GM19025 (cell line): ENCODE measurements at regions not wholly inside any gene's neighbourhood (a gene's known extent, or its start where the extent isn't known, plus 50 kb on each side); places are given as distances from the start of the nearest gene placed in this dataset.

ENCODE experiments used
- ATAC-seq: cut with Tn5 transposase; IDR thresholded peaks from one replicate; pipeline ENCODE4 v1.9.1; 2021; ENCODE audit warnings: mild to moderate bottlenecking, low read depth, moderate library complexity; ENCODE audit not compliant: unreplicated experiment

DNA sequence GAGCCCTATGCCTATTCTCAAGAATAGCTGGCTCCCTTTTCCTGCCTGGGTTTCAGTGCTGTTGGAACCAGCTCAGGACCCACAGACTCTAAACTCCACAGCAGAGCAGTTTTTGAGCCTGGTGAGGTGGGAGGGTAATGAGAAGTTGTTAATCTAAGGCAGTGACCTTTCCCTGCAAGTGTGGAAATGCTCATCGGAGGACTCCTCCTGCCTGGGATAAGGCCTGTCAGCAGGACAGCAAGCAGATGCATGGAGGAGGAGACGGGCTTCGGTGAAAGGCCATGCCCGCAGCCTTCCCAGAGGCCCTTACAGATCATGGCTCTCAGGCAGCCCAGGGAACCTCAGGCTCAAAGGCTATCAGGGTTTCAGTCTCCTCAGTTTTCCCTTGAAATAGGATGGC is 70.0 kb upstream of the SHISA3 start:
- ATAC-seq: no peak

GRCh38 chr4:42328978-42329377 is 68.3 kb upstream of the SHISA3 start:
- ATAC-seq: no peak

DNA sequence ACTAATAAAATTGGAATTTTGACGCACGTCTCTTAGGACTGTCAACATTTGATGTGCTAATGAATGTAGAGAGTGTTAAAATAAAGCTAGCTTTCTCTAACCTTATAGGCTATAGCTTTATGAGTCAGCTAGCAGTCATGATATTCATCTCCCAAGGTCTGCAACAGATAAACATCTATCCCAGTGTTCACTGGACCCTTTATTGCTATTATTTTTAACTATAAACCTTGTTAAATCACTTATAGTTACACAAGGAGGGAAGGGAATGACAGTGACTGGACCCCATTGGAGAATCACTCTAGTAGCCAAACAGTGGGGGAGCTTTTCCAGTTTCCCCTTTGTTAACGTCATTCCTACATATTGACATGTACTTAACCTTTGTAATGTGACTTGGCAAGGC is 67.9 kb upstream of the SHISA3 start:
- no peak for ATAC-seq

- ATAC-seq: no peak
Observed at GRCh38 chr4:42330002-42330592, 67.2 kb upstream of the SHISA3 start.

- no peak for ATAC-seq
Observed at GRCh38 chr4:42331040-42331439, 66.2 kb upstream of the SHISA3 start.

DNA sequence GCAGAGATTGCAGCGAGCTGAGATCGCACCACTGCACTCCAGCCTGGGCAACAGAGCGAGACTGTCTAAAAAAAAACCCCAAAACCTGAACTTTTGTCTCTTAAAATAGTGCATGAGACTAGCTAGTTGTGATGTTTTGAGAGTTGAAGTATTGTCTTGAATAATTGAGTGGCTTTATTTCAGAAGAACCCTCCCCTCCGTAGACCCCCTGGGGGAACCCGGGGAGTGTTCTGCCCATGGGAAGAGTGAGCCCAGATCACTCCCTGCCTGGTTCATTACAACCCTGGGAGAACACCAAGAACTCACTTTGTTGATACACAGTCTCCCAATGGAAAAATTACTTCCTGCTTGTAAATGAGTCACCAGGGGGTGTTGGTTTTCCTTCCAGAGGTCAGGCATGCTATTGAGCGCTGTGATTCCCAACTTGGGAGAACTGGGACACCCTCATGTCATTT is 65.3 kb upstream of the SHISA3 start:
- no peak for ATAC-seq

DNA sequence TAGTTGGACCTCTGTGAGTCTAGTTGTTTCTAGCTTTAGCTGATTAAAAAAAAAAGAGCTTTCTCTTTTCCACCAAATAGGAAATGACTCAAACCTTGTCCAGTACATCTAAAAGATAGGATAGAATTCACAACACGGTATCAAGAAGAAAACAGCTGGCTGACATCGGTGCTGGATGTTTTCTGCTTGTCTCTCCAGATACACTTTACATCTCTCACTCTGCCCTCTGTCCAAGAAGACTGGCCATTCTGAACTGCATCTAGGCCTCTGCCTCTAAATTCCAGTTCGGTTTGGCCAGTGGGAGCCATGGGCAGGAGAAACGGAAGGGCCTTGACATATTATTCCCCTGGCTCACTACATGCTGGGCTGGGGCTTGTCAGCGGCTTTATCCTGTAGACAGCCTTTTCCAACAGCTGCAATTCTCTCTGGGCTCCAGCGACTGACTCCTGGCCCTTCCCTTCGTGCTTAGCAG is 57.3 kb upstream of the SHISA3 start:
- ATAC-seq: no peak

DNA sequence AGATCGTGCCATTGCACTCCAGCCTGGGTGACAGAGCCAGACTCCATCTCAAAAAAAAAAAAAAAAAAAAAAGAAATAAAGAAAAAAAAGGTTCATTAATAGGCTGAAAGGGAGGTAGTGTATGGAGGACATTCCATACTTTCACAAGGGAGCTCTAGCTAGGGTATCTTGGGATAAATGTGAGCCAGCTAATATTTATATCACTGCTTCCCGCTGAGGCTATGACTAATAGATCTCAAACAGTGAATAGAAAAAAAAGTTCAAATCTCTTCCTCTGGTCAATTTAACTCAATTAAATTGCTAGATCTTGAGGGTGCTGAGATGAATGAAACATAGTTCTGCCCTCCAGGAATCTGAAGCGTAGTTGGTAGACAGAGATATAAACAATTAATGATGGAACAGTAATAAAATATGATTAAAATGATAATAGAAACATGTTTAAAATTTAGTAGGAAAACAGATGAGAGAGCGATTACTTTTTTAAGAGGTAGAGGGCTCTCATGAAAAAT is 55.7 kb upstream of the SHISA3 start:
- ATAC-seq: no peak

GRCh38 chr4:42342459-42342858 is 54.8 kb upstream of the SHISA3 start:
- ATAC-seq: no peak

DNA sequence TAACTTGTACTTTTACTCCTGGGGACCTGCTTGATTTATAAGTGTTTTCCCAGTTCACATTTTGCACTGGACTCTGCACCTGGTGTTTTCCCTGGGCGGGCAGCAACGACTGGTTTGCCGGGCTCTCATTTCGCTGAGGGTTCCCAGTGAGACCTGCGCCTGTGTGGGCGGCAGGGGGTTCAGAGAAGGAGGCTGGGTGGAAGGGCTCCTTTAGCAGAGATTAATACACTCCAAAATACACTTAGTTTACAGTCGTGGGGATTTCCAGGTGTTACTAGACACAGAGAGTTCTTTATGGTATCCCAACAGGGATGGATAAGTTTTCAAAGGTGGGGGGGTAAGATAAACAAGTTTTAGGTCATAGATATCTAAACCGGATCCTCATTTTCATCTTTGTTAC is 53.0 kb upstream of the SHISA3 start:
- no peak for ATAC-seq

DNA sequence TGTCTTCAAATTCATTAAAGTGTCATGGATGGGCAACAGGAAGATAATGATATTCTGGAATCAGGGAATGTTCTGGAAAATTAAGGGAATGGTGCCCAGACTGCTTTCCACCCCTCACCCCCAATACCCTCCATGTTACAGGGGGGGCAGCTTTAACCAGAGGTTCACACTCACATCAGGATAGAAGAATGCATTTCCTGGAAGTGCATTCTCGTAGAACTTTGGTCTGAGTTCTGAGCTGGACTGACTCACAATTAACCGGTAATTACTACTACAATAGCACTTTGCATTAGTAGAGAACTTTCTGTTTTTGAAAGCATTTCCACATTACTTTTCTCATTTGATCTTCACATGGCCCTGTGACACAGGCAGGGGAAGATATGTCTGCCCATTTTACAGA is 52.5 kb upstream of the SHISA3 start:
- no peak for ATAC-seq

DNA sequence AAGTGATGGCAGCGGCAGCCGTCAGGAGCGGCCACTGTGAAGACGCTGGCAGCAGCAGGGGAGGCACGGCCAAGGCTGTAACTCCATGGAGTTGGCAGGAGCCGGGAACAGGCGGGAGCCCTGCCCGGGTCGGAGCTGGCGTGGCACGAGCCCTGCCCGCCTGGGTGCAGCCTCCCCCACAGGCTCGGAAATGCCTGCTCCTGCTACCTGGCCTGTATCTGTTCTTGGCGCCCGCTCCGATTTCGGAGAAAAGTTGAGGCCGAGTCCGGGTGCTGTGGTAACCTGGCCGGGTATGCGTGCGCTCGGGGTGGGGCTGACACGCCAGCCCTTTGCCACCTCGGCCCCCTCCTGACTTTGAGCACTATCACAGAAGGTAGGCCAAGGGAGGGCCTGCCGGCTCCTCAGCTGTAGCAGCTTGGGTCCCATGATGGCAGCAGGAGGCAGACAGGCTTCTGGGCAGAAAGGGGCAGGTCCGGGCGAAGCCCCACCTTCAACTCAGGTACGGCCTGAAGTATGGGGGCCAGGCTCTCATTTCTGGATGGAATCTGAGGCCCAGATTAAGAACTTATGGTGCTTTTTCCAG is 51.2 kb upstream of the SHISA3 start:
- ATAC-seq: no peak

GRCh38 chr4:42347076-42347475 is 50.2 kb upstream of the SHISA3 start:
- no peak for ATAC-seq
